HepG2 (cell line): ENCODE measurements at regions not wholly inside any gene's neighbourhood (a gene's known extent, or its start where the extent isn't known, plus 50 kb on each side); places are given as distances from the start of the nearest gene placed in this dataset.

Experiments
- ATAC-seq: fragments of 200-7000 bp; cut with Tn5 transposase; 3 replicates; pipeline ENCODE4 v1.9.1; 2020; ENCODE audit warnings: mild to moderate bottlenecking, moderate library complexity
- BruUV-seq: library from RNA; stranded (reverse); fragments of 400-500 nt; replicated peaks from 2 replicates; lab custom pipeline; 2021; lab: Mats Ljungman, UMichigan
- CTCF ChIA-PET: fragments of 300-600 bp; formaldehyde crosslinking; extraction: SDS; loops from one replicate; lab custom pipeline; 2021; ENCODE audit warnings: low total read pairs, inconsistent platforms, low intra/inter-chr PET ratio; lab: Yijun Ruan, JAX
- POLR2A ChIA-PET: fragments of 350-600 bp; sonication (Branson Sonifier 250); formaldehyde crosslinking; loops from one replicate; lab custom pipeline; 2020; ENCODE audit warnings: antibody characterized with exemption, inconsistent platforms; lab: Yijun Ruan, JAX
- DNase-seq: peaks from one replicate; pipeline ENCODE4 v3.0.0-alpha.2; 2015; ENCODE audit warnings: low spot score
- FAIRE-seq: peaks from 3 replicates; lab custom pipeline; 2011; peaks lifted over from hg19 to GRCh38; lab: Jason Lieb, UNC
- H2AFZ ChIP-seq: one replicate; pipeline ENCODE4 v1.6.1; 2011; ENCODE audit warnings: low read length, inconsistent platforms
- H3K27ac ChIP-seq: fragments of 300-600 bp; 3 replicates; pipeline ENCODE4 v1.8.0; 2011; ENCODE audit warnings: mixed run types, mild to moderate bottlenecking, mixed read lengths, low read length, inconsistent platforms; ENCODE audit not compliant: insufficient read depth; ENCODE audit errors: extremely low read length
- H3K27me3 ChIP-seq, 2 experiments: fragments of 200-600 bp in 1 of 2; 2 replicates in 1 of 2; 3 replicates in 1 of 2; pipeline versions ENCODE4 v1.6.0 to v1.8.0; 2011; ENCODE audit warnings: low read length in 2 of 2, mild to moderate bottlenecking in 2 of 2, moderate library complexity in 2 of 2, inconsistent platforms in 1 of 2; ENCODE audit not compliant: insufficient read depth in 2 of 2, control insufficient read depth in 1 of 2
- H3K36me3 ChIP-seq, 2 experiments: fragments of 200-600 bp in 1 of 2; replicated peaks in 1 of 2; 2 replicates in 1 of 2; 3 replicates in 1 of 2; pipeline versions ENCODE4 v1.5.1 to v1.8.0; 2011; ENCODE audit warnings: low read length in 2 of 2, inconsistent platforms in 1 of 2; ENCODE audit not compliant: insufficient read depth in 2 of 2, control insufficient read depth in 1 of 2
- H3K4me1 ChIP-seq: 2 replicates; pipeline ENCODE4 v1.5.1; 2012; ENCODE audit warnings: low read length, inconsistent platforms; ENCODE audit not compliant: insufficient read depth
- H3K4me2 ChIP-seq: 2 replicates; pipeline ENCODE4 v1.6.0; 2011; ENCODE audit warnings: low read depth, low read length, inconsistent platforms
- H3K4me3 ChIP-seq, 3 experiments: fragments of 200-600 bp in 1 of 3; sonication (generic), shearing (Covaris generic) in 1 of 3; replicated peaks in 1 of 3; 2 replicates each; pipeline ENCODE4 v1.5.1; 2011 to 2016; ENCODE audit warnings: low read length in 3 of 3, inconsistent platforms in 2 of 3, low read depth in 2 of 3, mild to moderate bottlenecking in 2 of 3, control low read depth in 1 of 3, mixed read lengths in 1 of 3; ENCODE audit not compliant: insufficient read depth in 1 of 3
- H3K79me2 ChIP-seq: one replicate; pipeline ENCODE4 v1.6.1; 2011; ENCODE audit warnings: low read length, inconsistent platforms; ENCODE audit not compliant: insufficient read depth
- H3K9ac ChIP-seq: 2 replicates; pipeline ENCODE4 v1.6.0; 2011; ENCODE audit warnings: mild to moderate bottlenecking, low read depth, low read length, inconsistent platforms; ENCODE audit not compliant: insufficient read depth
- H3K9me3 ChIP-seq: 2 replicates; pipeline ENCODE4 v1.5.1; 2012; ENCODE audit warnings: mild to moderate bottlenecking, low read length
- H4K20me1 ChIP-seq: 2 replicates; pipeline ENCODE4 v1.6.0; 2011; ENCODE audit warnings: inconsistent platforms, mild to moderate bottlenecking, low read length, moderate library complexity; ENCODE audit not compliant: insufficient read depth
- DZIP1 ChIP-seq: sonication (generic); formaldehyde crosslinking; IDR thresholded peaks from 2 replicates; pipeline ENCODE4 v1.5.0; 2020; ENCODE audit warnings: mild to moderate bottlenecking, missing genetic modification reagents
- MEIS1 ChIP-seq: sonication (generic); formaldehyde crosslinking; IDR thresholded peaks from 2 replicates; pipeline ENCODE4 v1.9.0; 2021; ENCODE audit warnings: mild to moderate bottlenecking, missing genetic modification reagents, moderate library complexity, borderline replicate concordance
- RFX3 ChIP-seq: IDR thresholded peaks from 2 replicates; pipeline ENCODE4 v1.6.1; 2016; ENCODE audit warnings: missing biosample characterization, missing genetic modification reagents
- SIN3B ChIP-seq: fragments of 150-350 bp; IDR thresholded peaks from 2 replicates; pipeline ENCODE4 v1.6.1; 2014; ENCODE audit warnings: low read length
- TSC22D2 ChIP-seq: sonication (generic); formaldehyde crosslinking; IDR thresholded peaks from 2 replicates; pipeline ENCODE4 v1.5.1; 2020; ENCODE audit warnings: missing genetic modification reagents, mild to moderate bottlenecking, borderline replicate concordance
- ZBTB43 ChIP-seq: sonication (generic); formaldehyde crosslinking; conservative IDR thresholded peaks from 2 replicates; pipeline ENCODE4 v1.4.0; 2020; ENCODE audit warnings: missing genetic modification reagents
- ZNF142 ChIP-seq: sonication (generic); formaldehyde crosslinking; IDR thresholded peaks from 2 replicates; pipeline ENCODE4 v1.4.0; 2020; ENCODE audit warnings: missing genetic modification reagents
- ZNF432 ChIP-seq: sonication (generic); formaldehyde crosslinking; IDR thresholded peaks from 2 replicates; pipeline ENCODE4 v1.5.0; 2020; ENCODE audit warnings: missing genetic modification reagents, mild to moderate bottlenecking, borderline replicate concordance
- ZNF572 ChIP-seq: sonication (generic); formaldehyde crosslinking; IDR thresholded peaks from 2 replicates; pipeline ENCODE4 v1.5.1; 2020; ENCODE audit warnings: mild to moderate bottlenecking, missing genetic modification reagents
- ZNF614 ChIP-seq: IDR thresholded peaks from 2 replicates; pipeline ENCODE4 v1.6.1; 2018; ENCODE audit warnings: missing biosample characterization, missing genetic modification reagents, inconsistent platforms, borderline replicate concordance
- ZNF674 ChIP-seq: sonication (generic); formaldehyde crosslinking; IDR thresholded peaks from 2 replicates; pipeline ENCODE4 v1.5.0; 2020; ENCODE audit warnings: low read depth, mild to moderate bottlenecking, missing genetic modification reagents
- ZNF724P ChIP-seq: sonication (generic); formaldehyde crosslinking; IDR thresholded peaks from 2 replicates; pipeline ENCODE4 v1.8.0; 2022; ENCODE audit warnings: missing genetic modification reagents, borderline replicate concordance
- ZSCAN30 ChIP-seq: sonication (generic); formaldehyde crosslinking; IDR thresholded peaks from 2 replicates; pipeline ENCODE4 v1.5.0; 2020; ENCODE audit warnings: mild to moderate bottlenecking, missing genetic modification reagents
- WGBS: methylation state at CpG from one replicate; pipeline ENCODE4 v1.1.6; 2017; ENCODE audit warnings: low lambda C conversion rate; 5-methylcytosine and 5-hydroxymethylcytosine counted together
- in situ Hi-C: cut with HindIII; loops from 2 replicates; pipeline ENCODE4 v1.10.0; 2017; ENCODE audit warnings: low pct_unique_long_range_greater_than_20kb; ENCODE audit not compliant: extremely low pct_ligation_motif_present
- intact Hi-C: fragments of 100-400 bp; cut with micrococcal nuclease; formaldehyde crosslinking; loops from one replicate; pipeline ENCODE4 v1.10.0; 2022; ENCODE audit not compliant: unreplicated experiment
- TF ChIP-seq, protein P1 (sequence below): sonication (generic); formaldehyde crosslinking; IDR thresholded peaks from 2 replicates; pipeline ENCODE4 v1.8.1; 2023; ENCODE audit warnings: mild to moderate bottlenecking, moderate library complexity, missing genetic modification reagents

DNA sequence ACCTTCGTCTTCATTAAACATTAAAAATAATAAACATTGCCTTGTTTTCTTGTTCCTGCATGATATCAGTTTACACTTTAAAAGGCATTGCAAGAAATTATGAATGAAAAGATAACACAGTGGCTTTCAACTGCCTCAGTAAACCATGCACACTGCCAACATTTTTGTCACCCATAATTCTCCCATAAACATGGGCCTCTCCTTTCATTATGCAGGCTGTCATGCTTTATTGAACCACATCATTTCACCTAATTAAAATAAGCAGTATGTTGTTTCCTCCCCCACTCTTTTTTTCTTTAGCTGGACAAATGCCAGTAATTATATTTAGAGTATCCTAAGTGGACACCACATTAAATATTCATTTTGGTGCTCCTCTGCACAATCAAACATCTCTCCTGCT lies 1566.5 kb upstream of the SLC10A2 start:
- FAIRE-seq = no peak
- H3K36me3 ChIP-seq = no peaks in the 10 kb centered on the region
- no peak for TF ChIP-seq ZNF724P
- TF ChIP-seq ZNF432 (CRISPR knock-in tag) = no peak
- TF ChIP-seq ZNF674 (CRISPR knock-in tag) = no peak
- TF ChIP-seq ZNF142 (CRISPR knock-in tag) = no peak
- TF ChIP-seq, protein P1, sequence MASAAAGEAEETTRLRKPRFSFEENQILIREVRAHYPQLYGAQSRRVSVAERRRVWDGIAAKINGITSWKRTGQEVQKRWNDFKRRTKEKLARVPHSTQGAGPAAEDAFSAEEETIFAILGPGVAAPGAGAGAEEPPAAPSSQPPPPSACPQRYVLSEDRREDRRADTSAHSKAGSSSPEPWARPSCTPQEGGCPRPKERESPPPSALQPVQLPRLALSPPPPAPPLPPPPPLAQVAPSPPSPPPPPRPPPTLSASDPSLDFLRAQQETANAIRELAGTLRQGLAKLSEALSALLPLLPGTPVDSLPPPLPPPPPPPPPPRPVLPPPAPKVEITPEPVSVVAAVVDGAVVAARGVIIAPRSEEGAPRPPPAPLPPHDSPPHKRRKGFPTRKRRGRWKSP (CRISPR knock-in tag) = no peak
- no peak for TF ChIP-seq TSC22D2 (CRISPR knock-in tag)
- no peak for TF ChIP-seq MEIS1 (CRISPR knock-in tag)
- TF ChIP-seq SIN3B = no peak
- no peak for TF ChIP-seq ZNF572 (CRISPR knock-in tag)
- TF ChIP-seq ZNF614 (CRISPR knock-in tag) = no peak
- no peak for TF ChIP-seq ZSCAN30
- TF ChIP-seq DZIP1 (CRISPR knock-in tag) = no peak
- no peak for TF ChIP-seq RFX3 (CRISPR knock-in tag)
- no peak for TF ChIP-seq ZBTB43 (CRISPR knock-in tag)

More for the DNA sequence above, 1566.5 kb upstream of the SLC10A2 start:
- no peaks in the 10 kb centered on the region; a peak in 1 of 5 replicates for H3K27me3 ChIP-seq
- no peak overlapping the region for H3K9ac ChIP-seq
- H4K20me1 ChIP-seq = no peaks in the 10 kb centered on the region
- DNase-seq = no peak
- in situ Hi-C loops = no loop called here
- H3K4me2 ChIP-seq = no peak overlapping the region
- WGBS = 3% methylated on average over 1 of the region's 1 CpG
- no peak overlapping the region for H2AFZ ChIP-seq
- no peaks in the 10 kb centered on the region for H3K79me2 ChIP-seq
- BruUV-seq = no TSS peak
- H3K4me1 ChIP-seq = no peaks in the 10 kb centered on the region
- intact Hi-C loops = no loop called here
- ChIA-PET CTCF (no interaction called here), POLR2A (no interaction called here)
- no peak overlapping the region for H3K27ac ChIP-seq
- no peak for ATAC-seq
- no peak overlapping the region for H3K4me3 ChIP-seq
- H3K9me3 ChIP-seq = peaks cover 40% of the 10 kb centered on the region
